PFSK-1 (cell line): ENCODE measurements at regions not wholly inside any gene's neighbourhood (a gene's known extent, or its start where the extent isn't known, plus 50 kb on each side); places are given as distances from the start of the nearest gene placed in this dataset.

Source experiments
- POLR2AphosphoS5 ChIP-seq: IDR thresholded peaks from 2 replicates; pipeline ENCODE4 v1.6.1; 2012; ENCODE audit warnings: low read depth, mild to moderate bottlenecking, control low read depth, low read length, moderate library complexity
- TF ChIP-seq, protein P1 (sequence below), 2 experiments: IDR thresholded peaks; 2 replicates each; pipeline versions ENCODE4 v1.6.1 to v1.8.0; 2011 to 2012; ENCODE audit warnings: low read depth in 2 of 2, low read length in 2 of 2, control low read depth in 1 of 2, inconsistent platforms in 1 of 2, mild to moderate bottlenecking in 1 of 2, moderate library complexity in 1 of 2; ENCODE audit not compliant: insufficient read depth in 1 of 2

DNA sequence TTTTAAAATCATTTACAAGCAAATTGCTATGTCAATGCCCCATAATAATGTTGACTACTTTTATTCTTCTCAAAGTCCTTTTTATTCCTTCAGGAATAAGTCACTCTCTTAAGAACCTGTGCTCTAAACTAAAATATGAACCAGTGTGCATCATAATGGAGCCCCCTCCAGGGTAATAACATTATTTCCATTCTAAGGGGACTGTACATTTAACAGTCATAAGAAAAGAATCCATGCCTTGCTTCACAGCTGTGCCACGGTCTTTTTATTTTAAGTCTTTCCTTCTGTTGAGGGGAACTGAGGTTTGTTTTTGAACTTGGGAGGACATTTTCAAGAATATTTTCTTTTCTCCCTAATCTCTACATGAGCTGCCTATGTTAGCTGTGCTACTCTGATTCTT lies 297.6 kb downstream of the MAN2A1 start:
- no peak for TF ChIP-seq POLR2AphosphoS5
- TF ChIP-seq, protein P1, sequence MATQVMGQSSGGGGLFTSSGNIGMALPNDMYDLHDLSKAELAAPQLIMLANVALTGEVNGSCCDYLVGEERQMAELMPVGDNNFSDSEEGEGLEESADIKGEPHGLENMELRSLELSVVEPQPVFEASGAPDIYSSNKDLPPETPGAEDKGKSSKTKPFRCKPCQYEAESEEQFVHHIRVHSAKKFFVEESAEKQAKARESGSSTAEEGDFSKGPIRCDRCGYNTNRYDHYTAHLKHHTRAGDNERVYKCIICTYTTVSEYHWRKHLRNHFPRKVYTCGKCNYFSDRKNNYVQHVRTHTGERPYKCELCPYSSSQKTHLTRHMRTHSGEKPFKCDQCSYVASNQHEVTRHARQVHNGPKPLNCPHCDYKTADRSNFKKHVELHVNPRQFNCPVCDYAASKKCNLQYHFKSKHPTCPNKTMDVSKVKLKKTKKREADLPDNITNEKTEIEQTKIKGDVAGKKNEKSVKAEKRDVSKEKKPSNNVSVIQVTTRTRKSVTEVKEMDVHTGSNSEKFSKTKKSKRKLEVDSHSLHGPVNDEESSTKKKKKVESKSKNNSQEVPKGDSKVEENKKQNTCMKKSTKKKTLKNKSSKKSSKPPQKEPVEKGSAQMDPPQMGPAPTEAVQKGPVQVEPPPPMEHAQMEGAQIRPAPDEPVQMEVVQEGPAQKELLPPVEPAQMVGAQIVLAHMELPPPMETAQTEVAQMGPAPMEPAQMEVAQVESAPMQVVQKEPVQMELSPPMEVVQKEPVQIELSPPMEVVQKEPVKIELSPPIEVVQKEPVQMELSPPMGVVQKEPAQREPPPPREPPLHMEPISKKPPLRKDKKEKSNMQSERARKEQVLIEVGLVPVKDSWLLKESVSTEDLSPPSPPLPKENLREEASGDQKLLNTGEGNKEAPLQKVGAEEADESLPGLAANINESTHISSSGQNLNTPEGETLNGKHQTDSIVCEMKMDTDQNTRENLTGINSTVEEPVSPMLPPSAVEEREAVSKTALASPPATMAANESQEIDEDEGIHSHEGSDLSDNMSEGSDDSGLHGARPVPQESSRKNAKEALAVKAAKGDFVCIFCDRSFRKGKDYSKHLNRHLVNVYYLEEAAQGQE (IDR thresholded peaks at IDR 0.05; ENCODE audit: insufficient read depth in 1 of 2, low read depth in 2 of 2, low read length in 2 of 2) = no peak
